Hippocampal formation (tissue), 2 donors: ENCODE measurements at regions not wholly inside any gene's neighbourhood (a gene's known extent, or its start where the extent isn't known, plus 50 kb on each side); places are given as distances from the start of the nearest gene placed in this dataset.

Source experiments
- DNase-seq, 2 donors: peaks; one replicate each; lab custom pipeline; 2025; lab: John Stamatoyannopoulos, UW

DNA sequence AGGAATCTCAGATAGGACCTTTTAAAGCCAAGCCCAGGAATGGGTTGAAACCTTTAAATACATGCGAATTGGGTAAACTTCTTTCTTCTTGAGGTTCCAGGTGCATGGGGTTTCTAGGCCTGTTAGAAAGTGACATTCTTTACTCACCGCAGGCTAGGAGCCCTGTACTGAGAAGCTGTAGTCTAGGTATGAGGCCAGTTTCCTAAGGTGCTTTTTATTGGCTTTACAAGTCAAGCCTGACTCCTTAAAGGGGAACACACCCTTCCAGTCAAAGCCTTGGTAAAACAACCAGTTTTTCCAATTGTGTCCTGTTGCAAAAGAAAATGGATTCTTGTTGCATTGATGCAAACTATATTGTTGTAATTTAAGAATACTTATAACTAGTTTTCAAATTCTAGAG is 76.1 kb upstream of the ATP11B start:
- no peak for DNase-seq

DNA sequence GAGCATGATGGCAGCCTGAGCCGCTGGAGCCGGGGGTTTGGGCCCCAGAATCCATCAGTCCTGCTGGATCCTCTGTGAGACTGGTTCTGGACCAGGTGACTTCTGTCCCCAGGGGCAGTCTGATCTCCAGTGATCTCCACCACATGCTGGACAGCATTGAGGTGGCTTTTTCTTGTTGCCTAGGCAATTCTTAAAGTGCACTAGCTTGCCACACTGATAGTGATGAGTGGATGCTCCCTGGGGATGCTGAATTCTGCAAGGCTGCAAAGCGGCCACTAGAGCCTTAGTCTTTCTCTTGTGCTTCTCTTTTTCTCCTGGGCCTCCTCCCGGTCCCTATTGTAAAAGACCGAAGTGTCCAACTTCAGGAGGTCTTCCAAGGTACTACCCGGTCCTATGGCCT is 70.4 kb upstream of the ATP11B start:
- DNase-seq, result no peak

GRCh38 chr3:182723596-182723995 is 69.7 kb upstream of the ATP11B start:
- DNase-seq, result no peak

DNA sequence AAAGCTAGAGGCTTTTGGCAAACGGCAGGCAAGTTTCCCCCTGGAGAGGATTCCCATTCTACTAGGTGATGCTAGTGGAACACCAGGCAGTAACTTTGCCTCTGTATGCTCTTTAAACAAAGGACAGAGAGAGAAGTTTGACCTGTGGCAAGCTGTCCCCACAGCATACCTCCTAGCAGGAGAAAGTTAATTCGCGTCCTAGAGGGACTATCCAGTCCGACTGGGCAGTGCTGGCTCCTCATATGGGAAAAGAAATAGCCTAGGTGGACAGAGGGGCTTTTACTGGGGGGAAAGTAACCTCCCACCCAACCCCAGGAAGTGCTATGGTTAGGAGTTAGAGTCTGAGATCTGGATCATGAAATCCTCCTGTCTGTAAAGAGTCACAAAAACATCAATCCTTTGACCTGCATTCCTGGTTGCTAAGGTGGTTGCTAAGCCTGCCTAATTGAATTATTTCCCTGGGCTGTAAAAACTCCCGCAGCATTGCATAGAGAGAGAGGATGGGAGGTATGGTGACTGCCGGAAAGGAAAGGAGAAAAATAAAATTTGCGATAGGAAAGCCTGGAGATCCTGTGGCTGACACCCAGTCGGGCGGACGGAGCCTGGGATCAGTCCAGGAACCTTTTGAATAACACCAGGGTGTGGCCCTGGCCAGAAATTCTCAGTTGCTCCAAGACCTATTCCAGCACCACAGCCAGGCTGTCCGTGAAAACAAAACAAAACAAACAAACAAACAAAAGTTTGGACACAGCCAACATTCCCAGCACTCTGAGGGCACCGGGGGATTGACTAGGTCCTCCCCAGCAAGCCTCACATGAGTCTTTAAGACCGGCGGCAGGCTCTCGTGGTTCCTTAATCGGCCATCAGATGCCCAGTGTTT is 67.7 kb upstream of the ATP11B start:
- no peak for DNase-seq

DNA sequence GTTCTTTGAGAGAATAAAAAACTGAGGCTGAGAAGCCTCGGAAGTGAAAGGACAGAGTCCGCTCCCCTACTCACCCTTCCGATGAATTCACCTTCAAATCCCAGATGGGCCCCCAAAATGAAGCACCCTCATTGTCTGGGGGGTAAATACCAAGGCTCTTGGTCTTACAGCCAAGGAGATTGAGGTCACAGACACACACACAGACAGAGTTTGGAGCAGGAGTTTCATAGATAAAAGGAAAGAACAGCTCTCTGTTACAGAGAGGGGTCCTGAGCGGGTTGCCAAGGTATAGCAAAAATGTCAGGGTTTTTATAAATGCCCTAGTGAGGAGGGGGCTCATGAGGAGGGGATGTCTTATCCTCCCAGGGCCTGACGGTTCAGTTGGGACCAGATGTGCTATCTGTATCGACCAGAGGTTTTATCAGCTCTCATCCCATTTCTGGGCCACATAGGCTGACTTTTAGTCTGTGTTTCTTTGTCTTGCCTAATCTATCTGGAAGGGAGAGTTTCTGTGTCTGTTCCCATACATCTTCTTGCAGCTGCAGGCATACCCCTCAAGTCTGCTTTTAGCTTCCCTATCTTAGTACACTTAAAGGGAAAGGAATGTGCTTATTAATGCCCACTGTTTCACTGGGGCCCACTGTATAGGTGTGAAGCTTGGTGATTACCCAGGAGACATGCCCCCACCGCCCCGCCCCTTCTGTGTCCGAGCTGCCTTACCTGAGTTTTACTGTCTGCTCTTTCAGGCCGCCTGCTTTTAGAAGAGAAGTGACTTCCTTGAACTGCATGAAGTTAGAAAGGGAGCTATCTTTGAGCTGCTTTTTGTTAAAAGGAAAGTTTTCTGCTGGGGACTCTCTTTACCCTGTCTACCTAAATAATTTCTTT is 66.8 kb upstream of the ATP11B start:
- DNase-seq, result no peak

- no peak for DNase-seq
Measured at GRCh38 chr3:182728238-182728637, 65.1 kb upstream of the ATP11B start.

DNA sequence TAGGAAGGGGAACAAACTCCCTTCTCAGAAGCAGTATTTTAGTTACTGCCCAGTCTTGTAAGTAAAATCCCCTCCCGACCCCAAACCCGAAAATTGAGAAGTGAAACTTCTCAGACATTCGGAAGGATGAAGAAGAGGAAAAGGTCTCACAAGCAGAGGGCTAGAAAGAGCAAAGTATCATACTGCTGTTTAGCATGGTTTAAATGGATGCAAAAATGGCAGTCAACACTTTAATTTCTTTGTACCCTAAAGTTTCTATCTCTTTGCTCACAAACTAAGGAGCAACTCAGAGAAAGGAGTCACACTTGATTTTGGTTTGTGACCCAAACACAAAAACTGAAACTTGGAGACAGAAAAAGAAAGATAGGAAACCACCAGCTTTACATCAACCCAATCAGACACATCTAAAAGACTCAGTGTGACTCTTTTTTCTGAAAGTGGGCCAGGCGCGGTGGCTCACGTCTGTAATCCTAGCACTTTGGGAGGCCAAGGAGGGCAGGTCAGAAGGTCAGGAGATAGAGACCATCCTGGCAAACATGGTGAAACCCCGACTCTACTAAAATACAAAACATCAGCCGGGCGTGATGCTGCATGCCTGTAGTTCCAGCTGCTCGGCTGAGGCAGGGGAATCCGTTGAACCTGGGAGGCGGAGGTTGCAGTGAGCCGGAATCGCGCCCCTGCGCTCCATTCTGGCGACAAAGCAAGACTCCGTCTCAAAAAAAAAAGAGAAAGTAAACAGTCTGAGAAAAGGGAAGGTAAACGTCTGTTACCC is 63.2 kb upstream of the ATP11B start:
- no peak for DNase-seq

GRCh38 chr3:182730675-182731042 is 62.6 kb upstream of the ATP11B start:
- no peak for DNase-seq

- no peak for DNase-seq
Measured at GRCh38 chr3:182731764-182732163, 61.5 kb upstream of the ATP11B start.

- no peak for DNase-seq
Measured at GRCh38 chr3:182732232-182733015, 60.9 kb upstream of the ATP11B start.

- no peak for DNase-seq
Measured at GRCh38 chr3:182735672-182736071, 57.6 kb upstream of the ATP11B start.

GRCh38 chr3:182737825-182738224 is 55.5 kb upstream of the ATP11B start:
- DNase-seq, result no peak

- no peak for DNase-seq
Measured at GRCh38 chr3:182738583-182739411, 54.5 kb upstream of the ATP11B start.

DNA sequence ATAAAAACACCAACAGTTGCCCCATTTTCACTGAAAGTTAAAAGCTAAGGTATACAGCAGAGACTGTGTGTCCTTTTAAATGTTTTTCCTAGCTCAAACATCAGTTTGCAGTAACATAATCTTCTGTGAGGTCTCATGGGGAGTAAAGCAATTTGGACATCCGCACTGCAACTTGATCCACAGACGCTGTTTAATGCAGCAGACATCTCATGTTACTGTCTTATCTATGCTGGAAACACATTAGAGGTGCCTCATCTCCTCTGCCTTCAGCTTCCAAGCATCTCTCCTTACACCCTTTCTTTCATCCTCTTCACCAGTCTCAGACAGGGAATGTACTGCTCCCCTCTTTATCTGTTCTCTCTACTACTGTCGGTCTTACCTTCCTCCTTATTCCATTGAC is 53.7 kb upstream of the ATP11B start:
- no peak for DNase-seq

- no peak for DNase-seq
Measured at GRCh38 chr3:182740710-182741109, 52.6 kb upstream of the ATP11B start.

DNA sequence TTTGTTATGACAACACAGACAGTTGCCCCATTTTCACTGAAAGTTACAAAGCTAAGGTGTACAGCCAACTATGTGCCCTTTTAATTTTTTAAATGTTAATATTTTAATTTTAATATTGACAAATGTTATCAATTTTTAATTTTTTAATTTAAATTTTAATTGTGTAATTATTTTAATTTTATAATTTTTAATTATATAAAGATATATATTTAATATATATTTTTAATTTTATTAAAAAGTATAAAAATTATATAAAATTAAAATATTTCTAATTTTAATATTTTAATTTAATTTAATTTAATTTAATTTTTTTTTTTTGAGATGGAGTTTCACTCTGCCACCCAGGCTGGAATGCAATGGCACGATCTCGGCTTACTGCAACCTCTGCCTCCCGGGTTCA is 52.1 kb upstream of the ATP11B start:
- DNase-seq, result no peak
